ENCODE measurements at regions not wholly inside any gene's neighbourhood (a gene's known extent, or its start where the extent isn't known, plus 50 kb on each side); places are given as distances from the start of the nearest gene placed in this dataset.

DNA sequence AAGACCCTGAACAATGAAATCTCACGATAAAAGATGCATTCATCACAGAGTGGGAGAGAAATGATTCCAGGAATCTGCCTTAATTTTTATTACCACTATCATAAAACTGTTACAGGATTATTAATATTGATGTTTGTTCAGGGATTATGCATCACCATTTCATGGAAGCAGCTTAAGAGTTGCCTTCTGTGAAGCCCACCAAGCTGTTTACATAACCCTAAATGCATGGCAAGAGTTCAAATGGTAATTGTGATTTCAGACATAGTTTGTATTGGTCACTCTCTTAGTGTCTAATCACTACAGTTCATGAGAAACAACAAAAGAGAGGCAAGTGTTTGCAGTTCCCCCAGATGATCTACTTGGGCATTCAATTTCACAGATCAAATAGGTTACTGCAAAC, 527.7 kb downstream of the RPS29 start:
- Histone ChIP-seq H3K36me3 (ENCODE audit: control insufficient read depth in 1 of 2, insufficient read depth in 2 of 2, low read length in 2 of 2) (no peaks in the 10 kb centered on the region), H3K18ac (ENCODE audit: low read length) (no peak overlapping the region), H3K79me2 (ENCODE audit: control insufficient read depth, insufficient read depth, low read length, poor library complexity) (no peaks in the 10 kb centered on the region), H3K79me1 (ENCODE audit: low read length) (no peaks in the 10 kb centered on the region), H2AFZ (ENCODE audit: insufficient read depth, low read length, poor library complexity) (no peak overlapping the region), H4K12ac (ENCODE audit: low read depth, low read length) (no peak overlapping the region), H3K9me3 (ENCODE audit: insufficient read depth, low read depth, low read length) (no peaks in the 10 kb centered on the region), H4K8ac (ENCODE audit: low read depth, low read length) (no peak overlapping the region), H3K27me3 (ENCODE audit: insufficient read depth, low read length) (no peaks in the 10 kb centered on the region), H3K4ac (ENCODE audit: low read depth, low read length) (no peak overlapping the region), H3K27ac (ENCODE audit: low read depth, low read length) (no peak overlapping the region), H2AK5ac (ENCODE audit: low read length) (no peak overlapping the region), H3K4me3 (ENCODE audit: low read depth, low read length) (no peak overlapping the region), H3K4me1 (ENCODE audit: control insufficient read depth in 1 of 2, insufficient read depth in 2 of 2, low read length in 2 of 2) (no peaks in the 10 kb centered on the region), H3K14ac (ENCODE audit: low read length) (no peak overlapping the region), H2BK120ac (ENCODE audit: insufficient read depth, low read length, poor library complexity) (no peak overlapping the region), H3K9ac (ENCODE audit: low read length) (no peak overlapping the region), H2BK5ac (ENCODE audit: low read depth, low read length, poor library complexity) (no peak overlapping the region), H4K91ac (ENCODE audit: low read depth, low read length) (no peak overlapping the region), H2BK12ac (ENCODE audit: low read length) (no peak overlapping the region), H3K4me2 (ENCODE audit: low read length) (no peak overlapping the region), H3K23ac (ENCODE audit: low read length) (no peak overlapping the region)
- no peak for DNase-seq
- WGBS (ENCODE audit: extremely low coverage, insufficient coverage, insufficient read length), result no CpG with 5 or more reads among the region's 1 CpG

DNA sequence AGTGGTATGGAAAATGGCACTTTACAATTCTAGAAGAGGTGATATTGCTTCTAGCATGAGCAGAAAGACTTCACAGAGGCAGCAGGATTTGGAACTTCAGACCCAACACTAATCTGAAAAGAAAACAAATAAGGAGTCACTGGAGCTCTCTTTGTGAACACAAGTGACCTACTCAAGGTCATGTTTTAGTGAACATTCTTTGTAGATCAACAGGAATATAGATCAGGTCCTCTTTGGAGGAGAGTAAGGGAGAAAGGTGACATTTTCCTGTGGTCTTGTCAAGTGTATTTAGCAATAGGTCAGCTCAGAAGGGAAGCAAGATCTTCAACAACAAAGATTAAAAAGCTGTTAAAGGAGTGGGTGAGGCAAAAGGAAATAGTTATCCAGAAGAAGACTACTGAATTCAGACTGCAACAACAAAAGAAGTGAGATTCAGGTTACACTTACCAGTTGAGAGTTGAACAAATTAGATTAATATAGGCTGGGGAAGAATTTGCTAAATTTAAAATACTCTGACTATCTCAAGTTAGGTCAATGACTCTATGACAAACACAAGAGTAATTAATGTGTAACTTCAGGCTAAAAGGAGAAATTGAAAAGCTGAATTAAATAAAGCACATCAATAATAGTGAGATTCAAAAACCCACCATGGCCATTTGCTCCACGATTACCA, 528.2 kb downstream of the RPS29 start:
- Histone ChIP-seq H4K8ac (ENCODE audit: low read depth, low read length) (no peak overlapping the region), H3K4me3 (ENCODE audit: low read depth, low read length) (no peak overlapping the region), H2BK12ac (ENCODE audit: low read length) (no peak overlapping the region), H4K91ac (ENCODE audit: low read depth, low read length) (no peak overlapping the region), H2BK120ac (ENCODE audit: insufficient read depth, low read length, poor library complexity) (no peak overlapping the region), H4K12ac (ENCODE audit: low read depth, low read length) (no peak overlapping the region), H3K23ac (ENCODE audit: low read length) (no peak overlapping the region), H2AFZ (ENCODE audit: insufficient read depth, low read length, poor library complexity) (no peak overlapping the region), H3K79me2 (ENCODE audit: control insufficient read depth, insufficient read depth, low read length, poor library complexity) (no peaks in the 10 kb centered on the region), H3K27me3 (ENCODE audit: insufficient read depth, low read length) (no peaks in the 10 kb centered on the region), H3K9ac (ENCODE audit: low read length) (no peak overlapping the region), H3K27ac (ENCODE audit: low read depth, low read length) (no peak overlapping the region), H3K4me1 (ENCODE audit: control insufficient read depth in 1 of 2, insufficient read depth in 2 of 2, low read length in 2 of 2) (no peaks in the 10 kb centered on the region), H3K4me2 (ENCODE audit: low read length) (no peak overlapping the region), H2AK5ac (ENCODE audit: low read length) (no peak overlapping the region), H3K4ac (ENCODE audit: low read depth, low read length) (no peak overlapping the region), H3K18ac (ENCODE audit: low read length) (no peak overlapping the region), H3K36me3 (ENCODE audit: control insufficient read depth in 1 of 2, insufficient read depth in 2 of 2, low read length in 2 of 2) (no peaks in the 10 kb centered on the region), H3K9me3 (ENCODE audit: insufficient read depth, low read depth, low read length) (no peaks in the 10 kb centered on the region), H2BK5ac (ENCODE audit: low read depth, low read length, poor library complexity) (no peak overlapping the region), H3K79me1 (ENCODE audit: low read length) (no peaks in the 10 kb centered on the region), H3K14ac (ENCODE audit: low read length) (no peak overlapping the region)
- WGBS (ENCODE audit: extremely low coverage, insufficient coverage, insufficient read length), result no CpG with 5 or more reads among the region's 1 CpG
- no peak for DNase-seq

DNA sequence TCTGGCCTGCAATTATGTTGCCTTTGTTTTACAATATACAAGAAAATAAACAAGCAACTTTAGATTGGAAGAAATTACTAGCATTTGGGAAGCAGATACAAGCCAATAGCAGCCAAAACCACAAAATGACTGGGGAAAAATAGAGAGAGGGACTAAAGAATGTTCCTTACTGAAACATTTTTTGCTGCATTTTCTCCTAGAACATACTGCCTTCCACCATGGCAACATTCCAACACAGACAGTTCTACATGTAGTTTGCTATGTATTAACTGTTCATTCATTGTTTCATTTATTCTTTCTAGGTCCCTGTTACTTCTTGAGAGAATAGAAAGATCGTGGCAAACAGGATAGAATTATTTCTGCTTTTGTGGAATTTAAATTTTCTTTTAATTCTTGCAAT, 530.2 kb downstream of the RPS29 start:
- Histone ChIP-seq H3K4me3 (ENCODE audit: low read depth, low read length) (no peak overlapping the region), H3K79me2 (ENCODE audit: control insufficient read depth, insufficient read depth, low read length, poor library complexity) (no peaks in the 10 kb centered on the region)
- no CpG with 5 or more reads among the region's 1 CpG for WGBS (ENCODE audit: extremely low coverage, insufficient coverage, insufficient read length)

DNA sequence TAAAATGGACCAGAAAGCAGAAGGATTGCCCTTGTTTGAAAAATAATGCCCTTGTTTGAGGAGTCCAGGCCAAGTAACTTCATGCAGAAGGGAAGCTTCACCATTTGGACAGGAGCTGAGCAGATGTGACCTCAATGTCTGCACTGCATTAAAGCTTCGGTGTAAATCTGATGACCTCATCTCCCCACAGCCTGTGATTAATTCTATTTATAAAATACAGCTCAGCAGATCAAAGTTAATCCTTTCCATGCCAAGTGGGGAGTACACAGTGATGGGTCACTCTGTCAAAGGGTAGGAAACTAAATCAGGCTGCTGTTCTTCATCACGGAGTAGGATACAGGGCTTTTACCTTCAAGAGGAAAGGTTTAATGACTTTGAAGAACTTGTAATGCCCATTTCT, 533.7 kb downstream of the RPS29 start:
- H2AK5ac ChIP-seq (ENCODE audit: low read length), result no peak overlapping the region
- no peak overlapping the region for H4K12ac ChIP-seq (ENCODE audit: low read depth, low read length)
- H2BK120ac ChIP-seq (ENCODE audit: insufficient read depth, low read length, poor library complexity), result no peak overlapping the region
- no peaks in the 10 kb centered on the region for H3K27me3 ChIP-seq (ENCODE audit: insufficient read depth, low read length)
- no peak overlapping the region for H3K4me2 ChIP-seq (ENCODE audit: low read length)
- H3K4me3 ChIP-seq (ENCODE audit: low read depth, low read length), result no peak overlapping the region
- H3K23ac ChIP-seq (ENCODE audit: low read length), result no peak overlapping the region
- H3K27ac ChIP-seq (ENCODE audit: low read depth, low read length), result no peak overlapping the region
- H4K91ac ChIP-seq (ENCODE audit: low read depth, low read length), result no peak overlapping the region
- H2BK12ac ChIP-seq (ENCODE audit: low read length), result no peak overlapping the region
- H3K9ac ChIP-seq (ENCODE audit: low read length), result no peak overlapping the region
- H2AFZ ChIP-seq (ENCODE audit: insufficient read depth, low read length, poor library complexity), result no peak overlapping the region
- no peak overlapping the region for H2BK5ac ChIP-seq (ENCODE audit: low read depth, low read length, poor library complexity)
- H3K14ac ChIP-seq (ENCODE audit: low read length), result no peak overlapping the region
- no peaks in the 10 kb centered on the region for H3K79me1 ChIP-seq (ENCODE audit: low read length)
- H3K79me2 ChIP-seq (ENCODE audit: control insufficient read depth, insufficient read depth, low read length, poor library complexity), result no peaks in the 10 kb centered on the region
- H3K9me3 ChIP-seq (ENCODE audit: insufficient read depth, low read depth, low read length), result peaks cover 2% of the 10 kb centered on the region
- WGBS (ENCODE audit: extremely low coverage, insufficient coverage, insufficient read length), result no CpG with 5 or more reads among the region's 2 CpGs
- no peak overlapping the region for H3K4ac ChIP-seq (ENCODE audit: low read depth, low read length)
- no peaks in the 10 kb centered on the region for H3K4me1 ChIP-seq (ENCODE audit: control insufficient read depth in 1 of 2, insufficient read depth in 2 of 2, low read length in 2 of 2)
- no peak overlapping the region for H3K18ac ChIP-seq (ENCODE audit: low read length)
- H4K8ac ChIP-seq (ENCODE audit: low read depth, low read length), result no peak overlapping the region
- DNase-seq, result no peak
- H3K36me3 ChIP-seq (ENCODE audit: control insufficient read depth in 1 of 2, insufficient read depth in 2 of 2, low read length in 2 of 2), result no peaks in the 10 kb centered on the region

More for the DNA sequence above, 530.2 kb downstream of the RPS29 start:
- Histone ChIP-seq H3K79me1 (ENCODE audit: low read length) (no peaks in the 10 kb centered on the region), H2BK12ac (ENCODE audit: low read length) (no peak overlapping the region), H3K27ac (ENCODE audit: low read depth, low read length) (no peak overlapping the region), H3K9ac (ENCODE audit: low read length) (no peak overlapping the region), H3K27me3 (ENCODE audit: insufficient read depth, low read length) (no peaks in the 10 kb centered on the region), H4K12ac (ENCODE audit: low read depth, low read length) (no peak overlapping the region), H3K23ac (ENCODE audit: low read length) (no peak overlapping the region), H2BK5ac (ENCODE audit: low read depth, low read length, poor library complexity) (no peak overlapping the region), H4K91ac (ENCODE audit: low read depth, low read length) (no peak overlapping the region), H3K36me3 (ENCODE audit: control insufficient read depth in 1 of 2, insufficient read depth in 2 of 2, low read length in 2 of 2) (no peaks in the 10 kb centered on the region), H3K14ac (ENCODE audit: low read length) (no peak overlapping the region), H3K4me2 (ENCODE audit: low read length) (no peak overlapping the region), H3K4ac (ENCODE audit: low read depth, low read length) (no peak overlapping the region), H3K9me3 (ENCODE audit: insufficient read depth, low read depth, low read length) (no peaks in the 10 kb centered on the region), H3K4me1 (ENCODE audit: control insufficient read depth in 1 of 2, insufficient read depth in 2 of 2, low read length in 2 of 2) (no peaks in the 10 kb centered on the region), H3K18ac (ENCODE audit: low read length) (no peak overlapping the region), H2AK5ac (ENCODE audit: low read length) (no peak overlapping the region), H4K8ac (ENCODE audit: low read depth, low read length) (no peak overlapping the region), H2BK120ac (ENCODE audit: insufficient read depth, low read length, poor library complexity) (no peak overlapping the region), H2AFZ (ENCODE audit: insufficient read depth, low read length, poor library complexity) (no peak overlapping the region)
- DNase-seq, result no peak
